ENCODE measurements at regions not wholly inside any gene's neighbourhood (a gene's known extent, or its start where the extent isn't known, plus 50 kb on each side); places are given as distances from the start of the nearest gene placed in this dataset.

GRCh38 chr19:31562966-31563612 is 213.9 kb upstream of the TSHZ3 start:
- DNase-seq, result no peak

GRCh38 chr19:31567776-31568175 is 218.5 kb upstream of the TSHZ3 start:
- DNase-seq, result no peak

GRCh38 chr19:31568724-31569123 is 219.5 kb upstream of the TSHZ3 start:
- no peak for DNase-seq

GRCh38 chr19:31570718-31571117 is 221.5 kb upstream of the TSHZ3 start:
- no peak for DNase-seq

- DNase-seq, result no peak
Measured at GRCh38 chr19:31572102-31572975, 223.1 kb upstream of the TSHZ3 start.

GRCh38 chr19:31572976-31573298 is 223.7 kb upstream of the TSHZ3 start:
- no peak for DNase-seq

- no peak for DNase-seq
Measured at GRCh38 chr19:31574251-31574973, 225.2 kb upstream of the TSHZ3 start.

- no peak for DNase-seq
Measured at GRCh38 chr19:31575846-31576335, 226.7 kb upstream of the TSHZ3 start.

- no peak for DNase-seq
Measured at GRCh38 chr19:31578326-31578725, 229.1 kb upstream of the TSHZ3 start.

- DNase-seq, result no peak
Measured at GRCh38 chr19:31583148-31583547, 233.9 kb upstream of the TSHZ3 start.

- no peak for DNase-seq
Measured at GRCh38 chr19:31586282-31586681, 237.0 kb upstream of the TSHZ3 start.

GRCh38 chr19:31589109-31589508 is 239.9 kb upstream of the TSHZ3 start:
- no peak for DNase-seq

GRCh38 chr19:31591258-31591657 is 242.0 kb upstream of the TSHZ3 start:
- DNase-seq, result no peak

- DNase-seq, result no peak
Measured at GRCh38 chr19:31592456-31592855, 243.2 kb upstream of the TSHZ3 start.

GRCh38 chr19:31594701-31595100 is 245.5 kb upstream of the TSHZ3 start:
- no peak for DNase-seq

- DNase-seq, result no peak
Measured at GRCh38 chr19:31595521-31595920, 246.3 kb upstream of the TSHZ3 start.

GRCh38 chr19:31596751-31597150 is 247.5 kb upstream of the TSHZ3 start:
- no peak for DNase-seq

- no peak for DNase-seq
Measured at GRCh38 chr19:31597616-31598015, 248.4 kb upstream of the TSHZ3 start.

- no peak for DNase-seq
Measured at GRCh38 chr19:31598730-31599238, 249.5 kb upstream of the TSHZ3 start.

- no peak for DNase-seq
Measured at GRCh38 chr19:31600731-31601295, 251.6 kb upstream of the TSHZ3 start.

- DNase-seq, result no peak
Measured at GRCh38 chr19:31601855-31602254, 252.6 kb upstream of the TSHZ3 start.

- DNase-seq, result no peak
Measured at GRCh38 chr19:31602548-31602947, 253.3 kb upstream of the TSHZ3 start.

- no peak for DNase-seq
Measured at GRCh38 chr19:31604493-31605040, 255.3 kb upstream of the TSHZ3 start.
